Uterus (tissue), 2 donors: ENCODE measurements at regions not wholly inside any gene's neighbourhood (a gene's known extent, or its start where the extent isn't known, plus 50 kb on each side); places are given as distances from the start of the nearest gene placed in this dataset.

Experiments used
- POLR2A ChIP-seq, 2 donors: fragments of 450-650 bp; IDR thresholded peaks; one replicate each; pipeline ENCODE4 v1.6.1; 2016; ENCODE audit warnings: antibody characterized with exemption in 2 of 2, mild to moderate bottlenecking in 1 of 2, moderate library complexity in 1 of 2
- TF ChIP-seq, protein P1 (sequence below), 4 experiments: fragments of 200-600 bp in 2 of 4; fragments of 450-650 bp in 2 of 4; sonication (generic) in 2 of 4; IDR thresholded peaks; one replicate each; pipeline ENCODE4 v1.5.1; 2016 to 2019; ENCODE audit warnings: antibody characterized with exemption in 4 of 4, mild to moderate bottlenecking in 2 of 4, moderate library complexity in 1 of 4

DNA sequence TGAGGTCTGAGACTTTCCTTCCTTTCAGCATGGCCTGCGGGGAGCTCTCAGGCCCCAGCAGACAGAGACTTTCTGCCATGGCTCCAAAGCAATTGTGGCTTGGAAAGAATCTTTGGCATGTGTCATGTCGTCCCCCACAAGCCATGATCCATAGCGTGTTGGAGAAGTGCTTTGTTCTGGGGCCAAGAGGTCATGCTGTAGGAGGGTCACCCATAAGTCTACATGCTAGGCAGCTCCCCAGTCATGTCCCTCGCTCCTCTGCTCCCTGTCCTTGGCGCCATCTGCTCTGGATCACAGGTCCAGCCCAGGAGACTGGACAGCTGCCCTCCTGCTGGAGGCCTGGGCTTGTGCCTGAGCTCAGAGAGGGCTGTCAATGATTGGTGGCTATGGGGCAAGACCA lies 78.8 kb upstream of the LCLAT1 start:
- TF ChIP-seq, protein P1, sequence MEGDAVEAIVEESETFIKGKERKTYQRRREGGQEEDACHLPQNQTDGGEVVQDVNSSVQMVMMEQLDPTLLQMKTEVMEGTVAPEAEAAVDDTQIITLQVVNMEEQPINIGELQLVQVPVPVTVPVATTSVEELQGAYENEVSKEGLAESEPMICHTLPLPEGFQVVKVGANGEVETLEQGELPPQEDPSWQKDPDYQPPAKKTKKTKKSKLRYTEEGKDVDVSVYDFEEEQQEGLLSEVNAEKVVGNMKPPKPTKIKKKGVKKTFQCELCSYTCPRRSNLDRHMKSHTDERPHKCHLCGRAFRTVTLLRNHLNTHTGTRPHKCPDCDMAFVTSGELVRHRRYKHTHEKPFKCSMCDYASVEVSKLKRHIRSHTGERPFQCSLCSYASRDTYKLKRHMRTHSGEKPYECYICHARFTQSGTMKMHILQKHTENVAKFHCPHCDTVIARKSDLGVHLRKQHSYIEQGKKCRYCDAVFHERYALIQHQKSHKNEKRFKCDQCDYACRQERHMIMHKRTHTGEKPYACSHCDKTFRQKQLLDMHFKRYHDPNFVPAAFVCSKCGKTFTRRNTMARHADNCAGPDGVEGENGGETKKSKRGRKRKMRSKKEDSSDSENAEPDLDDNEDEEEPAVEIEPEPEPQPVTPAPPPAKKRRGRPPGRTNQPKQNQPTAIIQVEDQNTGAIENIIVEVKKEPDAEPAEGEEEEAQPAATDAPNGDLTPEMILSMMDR (IDR thresholded peaks at IDR 0.05), result no peak
- no peak for TF ChIP-seq POLR2A (IDR thresholded peaks at IDR 0.05)
